KMS-11 (cell line): ENCODE measurements at regions not wholly inside any gene's neighbourhood (a gene's known extent, or its start where the extent isn't known, plus 50 kb on each side); places are given as distances from the start of the nearest gene placed in this dataset.
"Not testable (repeated sequence)": the region's sequence is repeated elsewhere in the genome, so short reads cannot be mapped to it uniquely, and the experiment has no call there.

Source experiments
- H2AFZ ChIP-seq: fragments of 200-600 bp; sonication (generic); 2 replicates; pipeline ENCODE4 v1.6.1; 2016; ENCODE audit warnings: antibody characterized with exemption, mixed run types, low read depth
- H3K27ac ChIP-seq: fragments of 200-600 bp; sonication (generic); 2 replicates; pipeline ENCODE4 v1.6.1; 2016; ENCODE audit warnings: mild to moderate bottlenecking, mixed run types
- H3K27me3 ChIP-seq: fragments of 200-600 bp; sonication (generic); 2 replicates; pipeline ENCODE4 v1.6.1; 2017; ENCODE audit warnings: mild to moderate bottlenecking, low read depth, mixed run types, moderate library complexity; ENCODE audit not compliant: insufficient read depth
- H3K36me3 ChIP-seq: fragments of 200-600 bp; sonication (generic); 2 replicates; pipeline ENCODE4 v1.6.1; 2017; ENCODE audit warnings: mild to moderate bottlenecking, mixed run types; ENCODE audit not compliant: insufficient read depth
- H3K4me1 ChIP-seq: fragments of 200-600 bp; sonication (generic); 2 replicates; pipeline ENCODE4 v1.6.1; 2016; ENCODE audit warnings: mild to moderate bottlenecking, low read depth, mixed run types; ENCODE audit not compliant: poor library complexity, severe bottlenecking
- H3K4me2 ChIP-seq: fragments of 200-600 bp; sonication (generic); 2 replicates; pipeline ENCODE4 v1.7.0; 2016; ENCODE audit warnings: mild to moderate bottlenecking, mixed run types
- H3K4me3 ChIP-seq: fragments of 200-600 bp; sonication (generic); IDR thresholded peaks from 2 replicates; pipeline ENCODE4 v1.6.1; 2017; ENCODE audit warnings: low read depth, low read length, mixed read lengths; ENCODE audit not compliant: insufficient read depth
- H3K79me2 ChIP-seq: fragments of 200-600 bp; sonication (generic); 2 replicates; pipeline ENCODE4 v1.6.1; 2016; ENCODE audit warnings: low read depth, mixed run types; ENCODE audit not compliant: insufficient read depth
- H3K9ac ChIP-seq: fragments of 200-600 bp; sonication (generic); 2 replicates; pipeline ENCODE4 v1.6.1; 2016; ENCODE audit warnings: mild to moderate bottlenecking, mixed run types
- H4K20me1 ChIP-seq: fragments of 200-600 bp; sonication (generic); 2 replicates; pipeline ENCODE4 v1.6.1; 2016; ENCODE audit warnings: mild to moderate bottlenecking, mixed run types; ENCODE audit not compliant: insufficient read depth
- CTCF ChIP-seq: fragments of 200-600 bp; sonication (generic); conservative IDR thresholded peaks from 2 replicates; pipeline ENCODE4 v1.6.1; 2017; ENCODE audit warnings: low read depth, mild to moderate bottlenecking, antibody characterized with exemption, low read length, moderate library complexity, mixed read lengths

- Histone ChIP-seq H3K36me3 (no peaks in the 10 kb centered on the region), H3K4me1 (no peaks in the 10 kb centered on the region), H3K4me3 (no peak overlapping the region), H2AFZ (no peak overlapping the region), H3K4me2 (no peak overlapping the region), H4K20me1 (no peaks in the 10 kb centered on the region), H3K9ac (no peak overlapping the region), H3K27ac (no peak overlapping the region), H3K27me3 (no peaks in the 10 kb centered on the region), H3K79me2 (no peaks in the 10 kb centered on the region)
- TF ChIP-seq CTCF: no peak
Measured at GRCh38 chr3:94482686-94483085, 419.8 kb downstream of the NSUN3 start.

- Histone ChIP-seq H3K27me3 (no peaks in the 10 kb centered on the region), H3K4me1 (no peaks in the 10 kb centered on the region), H2AFZ (no peak overlapping the region), H3K36me3 (no peaks in the 10 kb centered on the region), H3K4me2 (no peak overlapping the region), H3K9ac (no peak overlapping the region), H3K27ac (no peak overlapping the region), H3K79me2 (no peaks in the 10 kb centered on the region), H3K4me3 (no peak overlapping the region), H4K20me1 (no peaks in the 10 kb centered on the region)
- TF ChIP-seq CTCF: no peak
Measured at GRCh38 chr3:94483403-94483802, 420.5 kb downstream of the NSUN3 start.

GRCh38 chr3:94494992-94495391 is 432.1 kb downstream of the NSUN3 start:
- H4K20me1 ChIP-seq: no peaks in the 10 kb centered on the region
- no peak overlapping the region for H3K27ac ChIP-seq
- no peaks in the 10 kb centered on the region for H3K36me3 ChIP-seq
- no peak overlapping the region for H2AFZ ChIP-seq
- no peaks in the 10 kb centered on the region for H3K27me3 ChIP-seq
- H3K79me2 ChIP-seq: no peaks in the 10 kb centered on the region
- H3K9ac ChIP-seq: no peak overlapping the region
- TF ChIP-seq CTCF: no peak
- no peaks in the 10 kb centered on the region for H3K4me1 ChIP-seq
- H3K4me3 ChIP-seq: no peak overlapping the region
- no peak overlapping the region for H3K4me2 ChIP-seq

DNA sequence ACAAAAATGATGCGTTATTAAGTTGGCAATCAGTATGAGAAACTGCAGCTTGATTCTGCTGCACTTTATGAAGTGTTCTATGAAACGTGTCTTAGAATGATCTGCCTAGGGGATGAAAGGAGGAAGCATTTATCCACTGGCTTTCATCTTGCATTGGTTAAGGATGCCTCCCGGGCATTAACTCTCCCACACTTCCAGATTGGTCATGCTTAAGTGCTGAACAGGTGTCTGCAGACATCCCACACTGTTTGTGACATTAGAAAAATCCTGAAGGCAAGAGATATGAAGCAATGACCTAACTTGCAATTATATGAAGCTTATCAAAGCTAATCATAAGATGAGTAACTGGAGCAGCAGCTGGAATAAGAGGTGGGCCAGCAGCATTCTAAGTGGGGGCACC is 437.3 kb downstream of the NSUN3 start:
- H4K20me1 ChIP-seq: no peaks in the 10 kb centered on the region
- H2AFZ ChIP-seq: no peak overlapping the region
- H3K4me2 ChIP-seq: no peak overlapping the region
- H3K4me3 ChIP-seq: no peak overlapping the region
- no peak for TF ChIP-seq CTCF
- no peaks in the 10 kb centered on the region for H3K36me3 ChIP-seq
- no peak overlapping the region for H3K9ac ChIP-seq
- no peaks in the 10 kb centered on the region for H3K79me2 ChIP-seq
- H3K27me3 ChIP-seq: no peaks in the 10 kb centered on the region
- no peaks in the 10 kb centered on the region for H3K4me1 ChIP-seq
- no peak overlapping the region for H3K27ac ChIP-seq

GRCh38 chr3:94507354-94507753 is 444.5 kb downstream of the NSUN3 start:
- H3K79me2 ChIP-seq, H3K36me3 ChIP-seq, H3K27me3 ChIP-seq, H2AFZ ChIP-seq, H3K4me2 ChIP-seq, H3K27ac ChIP-seq, H3K9ac ChIP-seq, H3K4me1 ChIP-seq, H3K4me3 ChIP-seq, H4K20me1 ChIP-seq: not testable (repeated sequence)
